Calu3 (cell line): ENCODE measurements at regions not wholly inside any gene's neighbourhood (a gene's known extent, or its start where the extent isn't known, plus 50 kb on each side); places are given as distances from the start of the nearest gene placed in this dataset.

Experiments
- BruUV-seq: library from RNA; stranded (reverse); fragments of 400-500 nt; replicated peaks from 2 replicates; lab custom pipeline; 2021; lab: Mats Ljungman, UMichigan
- CTCF ChIA-PET: fragments of 300-600 bp; sonication (Branson Sonifier 250); formaldehyde crosslinking; loops from one replicate; lab custom pipeline; 2022; ENCODE audit warnings: antibody characterized with exemption; lab: Charles Lee
- DNase-seq: peaks from one replicate; pipeline ENCODE4 v3.0.0; 2022
- H3K27ac Mint-ChIP-seq: one replicate; pipeline ENCODE4 v1.8.0; 2022; ENCODE audit warnings: mixed read lengths; ENCODE audit not compliant: unreplicated experiment
- H3K27me3 Mint-ChIP-seq: one replicate; pipeline ENCODE4 v1.8.0; 2022; ENCODE audit warnings: mixed read lengths; ENCODE audit not compliant: unreplicated experiment
- H3K36me3 Mint-ChIP-seq: one replicate; pipeline ENCODE4 v1.8.0; 2022; ENCODE audit warnings: mild to moderate bottlenecking, moderate library complexity, mixed read lengths; ENCODE audit not compliant: insufficient read depth, unreplicated experiment
- H3K4me1 Mint-ChIP-seq: one replicate; pipeline ENCODE4 v1.8.0; 2022; ENCODE audit warnings: mild to moderate bottlenecking, low read depth, mixed read lengths; ENCODE audit not compliant: unreplicated experiment
- H3K4me3 Mint-ChIP-seq: one replicate; pipeline ENCODE4 v1.8.0; 2022; ENCODE audit warnings: mild to moderate bottlenecking, low read depth, moderate library complexity, mixed read lengths; ENCODE audit not compliant: unreplicated experiment
- H3K9me3 Mint-ChIP-seq: one replicate; pipeline ENCODE4 v1.8.0; 2022; ENCODE audit warnings: low read depth, mixed read lengths; ENCODE audit not compliant: unreplicated experiment
- intact Hi-C: fragments of 100-400 bp; cut with micrococcal nuclease; formaldehyde crosslinking; loops from one replicate; pipeline ENCODE4 v1.10.0; 2022; ENCODE audit not compliant: unreplicated experiment
- TF ChIP-seq, protein P1 (sequence below): fragments of 200-600 bp; IDR thresholded peaks from one replicate; pipeline ENCODE4 v1.8.0; 2022; ENCODE audit warnings: antibody characterized with exemption; ENCODE audit not compliant: unreplicated experiment

GRCh38 chr2:128466776-128467175, 148.1 kb upstream of the HS6ST1 start:
- intact Hi-C loops: no loop called here
- Mint-ChIP-seq H3K27ac (no peak overlapping the region), H3K27me3 (no peaks in the 10 kb centered on the region), H3K4me1 (no peaks in the 10 kb centered on the region), H3K4me3 (no peak overlapping the region), H3K9me3 (peaks cover 3% of the 10 kb centered on the region), H3K36me3 (no peaks in the 10 kb centered on the region)
- TF ChIP-seq, protein P1, sequence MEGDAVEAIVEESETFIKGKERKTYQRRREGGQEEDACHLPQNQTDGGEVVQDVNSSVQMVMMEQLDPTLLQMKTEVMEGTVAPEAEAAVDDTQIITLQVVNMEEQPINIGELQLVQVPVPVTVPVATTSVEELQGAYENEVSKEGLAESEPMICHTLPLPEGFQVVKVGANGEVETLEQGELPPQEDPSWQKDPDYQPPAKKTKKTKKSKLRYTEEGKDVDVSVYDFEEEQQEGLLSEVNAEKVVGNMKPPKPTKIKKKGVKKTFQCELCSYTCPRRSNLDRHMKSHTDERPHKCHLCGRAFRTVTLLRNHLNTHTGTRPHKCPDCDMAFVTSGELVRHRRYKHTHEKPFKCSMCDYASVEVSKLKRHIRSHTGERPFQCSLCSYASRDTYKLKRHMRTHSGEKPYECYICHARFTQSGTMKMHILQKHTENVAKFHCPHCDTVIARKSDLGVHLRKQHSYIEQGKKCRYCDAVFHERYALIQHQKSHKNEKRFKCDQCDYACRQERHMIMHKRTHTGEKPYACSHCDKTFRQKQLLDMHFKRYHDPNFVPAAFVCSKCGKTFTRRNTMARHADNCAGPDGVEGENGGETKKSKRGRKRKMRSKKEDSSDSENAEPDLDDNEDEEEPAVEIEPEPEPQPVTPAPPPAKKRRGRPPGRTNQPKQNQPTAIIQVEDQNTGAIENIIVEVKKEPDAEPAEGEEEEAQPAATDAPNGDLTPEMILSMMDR: no peak
- DNase-seq: no peak
- no TSS peak for BruUV-seq
- CTCF ChIA-PET: no interaction called here

GRCh38 chr2:128467321-128467969, 148.8 kb upstream of the HS6ST1 start:
- H3K27ac Mint-ChIP-seq: no peak overlapping the region
- H3K4me1 Mint-ChIP-seq: no peaks in the 10 kb centered on the region
- intact Hi-C loops: no loop called here
- H3K36me3 Mint-ChIP-seq: no peaks in the 10 kb centered on the region
- TF ChIP-seq, protein P1: no peak
- DNase-seq: no peak
- H3K27me3 Mint-ChIP-seq: no peaks in the 10 kb centered on the region
- no TSS peak for BruUV-seq
- H3K9me3 Mint-ChIP-seq: peaks cover 3% of the 10 kb centered on the region
- CTCF ChIA-PET: no interaction called here
- H3K4me3 Mint-ChIP-seq: no peak overlapping the region

DNA sequence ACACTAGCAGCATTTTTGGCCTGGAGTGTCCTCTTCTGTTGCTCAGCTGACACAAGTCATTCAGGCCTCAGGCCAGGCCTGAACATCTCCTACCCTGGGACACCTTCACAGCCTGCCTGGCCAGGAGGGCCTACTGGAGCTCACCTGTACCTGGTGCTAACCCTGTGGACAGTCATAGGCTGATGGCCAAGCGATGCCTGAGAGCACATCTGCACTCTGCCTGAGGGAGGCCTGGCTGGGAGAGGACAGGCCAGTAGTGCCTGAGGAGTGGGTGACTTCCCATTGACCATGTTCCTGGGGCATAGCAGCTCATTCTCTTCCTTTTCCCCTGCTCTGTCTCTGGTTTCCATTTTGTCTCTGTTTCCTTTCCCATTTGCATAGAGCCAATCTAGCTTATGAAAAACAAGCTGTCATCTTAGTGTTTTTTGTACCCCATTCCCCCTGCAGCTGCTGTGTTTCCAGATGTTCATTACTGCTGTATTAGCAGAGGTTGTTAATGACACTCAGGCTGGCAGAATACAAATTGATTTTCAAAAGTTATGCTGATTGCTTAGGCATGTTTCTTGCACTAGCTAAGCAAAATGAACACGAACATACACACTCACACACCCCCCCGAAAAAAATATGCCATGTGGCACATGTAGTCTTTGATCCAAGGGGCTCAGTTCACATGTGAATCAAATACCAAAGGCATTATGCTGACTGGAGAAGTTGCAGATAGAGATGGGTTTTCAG, 149.7 kb upstream of the HS6ST1 start:
- Mint-ChIP-seq H3K27ac (no peak overlapping the region), H3K9me3 (peaks cover 3% of the 10 kb centered on the region), H3K27me3 (no peaks in the 10 kb centered on the region), H3K4me3 (no peak overlapping the region), H3K4me1 (no peaks in the 10 kb centered on the region), H3K36me3 (no peaks in the 10 kb centered on the region)
- no TSS peak for BruUV-seq
- intact Hi-C loops: no loop called here
- no peak for DNase-seq
- TF ChIP-seq, protein P1: no peak
- CTCF ChIA-PET: no interaction called here

DNA sequence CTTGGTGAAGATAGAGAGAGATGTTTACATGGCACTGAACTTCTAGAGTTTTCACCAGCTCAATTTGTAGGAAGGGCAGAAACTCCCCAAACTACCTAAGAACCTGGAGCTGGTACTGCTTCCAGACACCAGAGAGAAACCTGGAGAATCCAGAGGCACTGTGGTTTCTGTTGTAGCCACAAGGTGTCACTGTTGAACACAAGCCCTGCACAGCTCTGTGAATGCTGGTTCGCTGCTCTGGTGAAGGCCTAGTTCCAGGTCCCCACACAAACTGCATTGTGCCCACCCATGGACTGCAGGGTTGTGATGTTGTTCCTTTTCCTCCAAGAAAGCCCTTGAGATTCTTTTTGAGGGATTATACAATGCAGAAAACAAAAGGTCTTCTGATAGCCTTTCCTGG, 150.5 kb upstream of the HS6ST1 start:
- no peak for DNase-seq
- intact Hi-C loops: no loop called here
- no peak overlapping the region for H3K4me3 Mint-ChIP-seq

More for the DNA sequence above, 150.5 kb upstream of the HS6ST1 start:
- CTCF ChIA-PET: no interaction called here
- TF ChIP-seq, protein P1: peak; percentile 24
- H3K4me1 Mint-ChIP-seq: no peaks in the 10 kb centered on the region
- no peaks in the 10 kb centered on the region for H3K36me3 Mint-ChIP-seq
- no TSS peak for BruUV-seq
- peaks cover 3% of the 10 kb centered on the region for H3K9me3 Mint-ChIP-seq
- H3K27me3 Mint-ChIP-seq: no peaks in the 10 kb centered on the region
- no peak overlapping the region for H3K27ac Mint-ChIP-seq
